T-helper 2 cell treated with Interferon-gamma antibody and Interleukin-4, amounts not matched to agents 5 μg/mL and 100 μg/mL, for 36 hours (primary cell): ENCODE measurements at regions not wholly inside any gene's neighbourhood (a gene's known extent, or its start where the extent isn't known, plus 50 kb on each side); places are given as distances from the start of the nearest gene placed in this dataset.
"Not testable (repeated sequence)": the region's sequence is repeated elsewhere in the genome, so short reads cannot be mapped to it uniquely, and the experiment has no call there.

Source experiments
- DNase-seq: peaks from one replicate; pipeline ENCODE4 v3.0.0; 2021; ENCODE audit warnings: low spot score
- H3K27ac Mint-ChIP-seq: one replicate; pipeline ENCODE4 v1.8.0; 2021; ENCODE audit warnings: mild to moderate bottlenecking, mixed read lengths
- H3K27me3 Mint-ChIP-seq: one replicate; pipeline ENCODE4 v1.8.0; 2021; ENCODE audit warnings: low read depth, mixed read lengths
- H3K36me3 Mint-ChIP-seq: one replicate; pipeline ENCODE4 v1.8.0; 2021; ENCODE audit warnings: low read depth, mixed read lengths
- H3K4me1 Mint-ChIP-seq: one replicate; pipeline ENCODE4 v1.8.0; 2021; ENCODE audit warnings: low read depth, mixed read lengths
- H3K4me3 Mint-ChIP-seq: one replicate; pipeline ENCODE4 v1.8.0; 2022; ENCODE audit warnings: mild to moderate bottlenecking, moderate library complexity, mixed read lengths
- H3K9me3 Mint-ChIP-seq: one replicate; pipeline ENCODE4 v1.8.0; 2021; ENCODE audit warnings: mixed read lengths

- no peak overlapping the region for H3K4me3 Mint-ChIP-seq
- H3K9me3 Mint-ChIP-seq, result peaks cover 47% of the 10 kb centered on the region
- no peak overlapping the region for H3K27ac Mint-ChIP-seq
- no peak for DNase-seq
- no peaks in the 10 kb centered on the region for H3K4me1 Mint-ChIP-seq
- no peaks in the 10 kb centered on the region for H3K36me3 Mint-ChIP-seq
- H3K27me3 Mint-ChIP-seq, result no peaks in the 10 kb centered on the region
Observed at GRCh38 chr6:61622601-61623000, 663.4 kb downstream of the KHDRBS2 start.

DNA sequence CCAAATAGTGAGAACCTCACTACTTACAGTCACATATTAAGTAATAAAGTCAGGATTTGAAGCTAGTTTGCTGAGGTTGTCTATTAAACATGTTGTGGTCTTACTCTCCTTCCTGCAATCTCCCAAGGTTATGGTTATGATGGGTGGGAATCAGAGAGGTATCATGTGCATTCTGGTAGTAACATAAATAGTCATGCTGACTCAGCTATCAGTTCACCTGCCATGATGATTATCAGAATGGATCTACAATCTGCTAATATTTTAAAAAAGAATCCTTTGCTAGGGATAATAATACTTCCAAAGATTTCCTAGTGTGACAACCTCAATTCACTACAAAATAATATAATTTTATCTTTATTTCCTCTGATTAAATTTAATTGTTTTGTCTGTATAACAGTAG, 671.9 kb downstream of the KHDRBS2 start:
- peaks cover 43% of the 10 kb centered on the region for H3K9me3 Mint-ChIP-seq
- H3K27me3 Mint-ChIP-seq, result no peaks in the 10 kb centered on the region
- DNase-seq, result no peak
- no peaks in the 10 kb centered on the region for H3K4me1 Mint-ChIP-seq
- H3K36me3 Mint-ChIP-seq, result no peaks in the 10 kb centered on the region
- H3K4me3 Mint-ChIP-seq, result no peak overlapping the region
- no peak overlapping the region for H3K27ac Mint-ChIP-seq

- DNase-seq, result no peak
- Mint-ChIP-seq H3K9me3 (peaks cover 65% of the 10 kb centered on the region), H3K4me1 (no peaks in the 10 kb centered on the region), H3K36me3 (no peaks in the 10 kb centered on the region), H3K27ac (no peak overlapping the region), H3K27me3 (no peaks in the 10 kb centered on the region), H3K4me3 (no peak overlapping the region)
Observed at GRCh38 chr6:61606500-61606899, 679.5 kb downstream of the KHDRBS2 start.

DNA sequence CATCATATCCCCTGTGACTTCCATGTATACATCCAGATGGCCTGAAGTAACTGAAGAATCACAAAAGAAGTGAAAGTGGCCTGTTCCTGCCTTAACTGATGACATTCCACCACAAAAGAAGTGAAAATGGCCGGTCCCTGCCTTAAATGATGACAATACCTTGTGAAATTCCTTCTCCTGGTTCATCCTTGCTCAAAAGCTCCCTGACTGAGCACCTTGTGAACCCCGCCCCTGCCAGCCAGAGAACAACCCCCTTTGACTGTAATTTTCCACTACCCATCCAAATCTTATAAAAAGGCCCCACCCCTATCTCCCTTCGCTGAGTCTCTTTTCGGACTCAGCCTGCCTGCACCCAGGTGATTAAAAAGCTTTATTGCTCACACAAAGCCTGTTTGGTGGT, 680.2 kb downstream of the KHDRBS2 start:
- peaks cover 65% of the 10 kb centered on the region for H3K9me3 Mint-ChIP-seq
- H3K4me3 Mint-ChIP-seq, H3K36me3 Mint-ChIP-seq, H3K4me1 Mint-ChIP-seq, H3K27me3 Mint-ChIP-seq, DNase-seq, H3K27ac Mint-ChIP-seq: not testable (repeated sequence)

GRCh38 chr6:61602171-61602570, 683.9 kb downstream of the KHDRBS2 start:
- not testable (repeated sequence) for H3K27ac Mint-ChIP-seq, H3K4me3 Mint-ChIP-seq, H3K4me1 Mint-ChIP-seq, H3K36me3 Mint-ChIP-seq, DNase-seq, H3K27me3 Mint-ChIP-seq
- peaks cover 80% of the 10 kb centered on the region for H3K9me3 Mint-ChIP-seq

GRCh38 chr6:61592238-61592637, 693.8 kb downstream of the KHDRBS2 start:
- H3K4me1 Mint-ChIP-seq, result no peaks in the 10 kb centered on the region
- H3K4me3 Mint-ChIP-seq, result no peak overlapping the region
- no peaks in the 10 kb centered on the region for H3K27me3 Mint-ChIP-seq
- peaks cover 32% of the 10 kb centered on the region for H3K9me3 Mint-ChIP-seq
- H3K27ac Mint-ChIP-seq, result no peak overlapping the region
- no peak for DNase-seq
- no peaks in the 10 kb centered on the region for H3K36me3 Mint-ChIP-seq

DNA sequence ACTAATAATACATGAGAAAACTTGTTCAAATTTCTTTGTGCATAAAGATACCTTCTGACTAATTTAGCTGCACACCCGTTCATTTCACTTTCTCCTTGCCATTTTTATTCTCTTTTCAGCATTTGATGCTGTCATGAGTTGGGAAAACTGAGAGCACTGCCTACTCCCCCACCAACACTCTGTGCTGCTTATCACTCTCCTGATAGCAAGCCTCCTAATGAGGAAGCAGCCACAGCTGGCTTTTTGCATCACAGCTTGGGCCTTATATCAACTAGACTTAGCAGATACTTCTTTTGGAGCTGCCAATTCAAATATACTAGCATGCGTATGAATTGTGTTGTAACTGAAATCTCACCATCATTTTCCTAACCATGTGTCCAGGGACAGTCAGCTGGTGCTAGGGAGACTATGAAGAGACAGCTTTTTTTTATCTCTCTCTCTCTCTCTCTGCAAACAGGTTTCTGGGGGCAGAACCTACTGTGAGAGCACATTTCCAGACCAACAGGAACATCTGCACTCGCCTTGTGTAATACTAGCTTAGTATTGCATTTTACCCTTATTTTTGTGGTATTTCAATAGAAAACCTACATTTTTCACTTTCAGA, 699.0 kb downstream of the KHDRBS2 start:
- Mint-ChIP-seq H3K9me3 (peaks cover 38% of the 10 kb centered on the region), H3K4me3 (no peak overlapping the region), H3K27ac (no peak overlapping the region), H3K4me1 (no peaks in the 10 kb centered on the region), H3K36me3 (no peaks in the 10 kb centered on the region), H3K27me3 (no peaks in the 10 kb centered on the region)
- no peak for DNase-seq

- no peak overlapping the region for H3K27ac Mint-ChIP-seq
- no peak overlapping the region for H3K4me3 Mint-ChIP-seq
- H3K36me3 Mint-ChIP-seq, result no peaks in the 10 kb centered on the region
- no peaks in the 10 kb centered on the region for H3K4me1 Mint-ChIP-seq
- H3K9me3 Mint-ChIP-seq, result peaks cover 40% of the 10 kb centered on the region
- DNase-seq, result no peak
- H3K27me3 Mint-ChIP-seq, result no peaks in the 10 kb centered on the region
Observed at GRCh38 chr6:61585504-61585903, 700.5 kb downstream of the KHDRBS2 start.

- H3K4me1 Mint-ChIP-seq, result no peaks in the 10 kb centered on the region
- H3K27ac Mint-ChIP-seq, result no peak overlapping the region
- H3K36me3 Mint-ChIP-seq, result no peaks in the 10 kb centered on the region
- H3K4me3 Mint-ChIP-seq, result no peak overlapping the region
- no peak for DNase-seq
- H3K27me3 Mint-ChIP-seq, result no peaks in the 10 kb centered on the region
- H3K9me3 Mint-ChIP-seq, result peaks cover 80% of the 10 kb centered on the region
Observed at GRCh38 chr6:61562098-61562497, 723.9 kb downstream of the KHDRBS2 start.

GRCh38 chr6:61558796-61559195, 727.2 kb downstream of the KHDRBS2 start:
- H3K9me3 Mint-ChIP-seq, result peaks cover 72% of the 10 kb centered on the region
- no peaks in the 10 kb centered on the region for H3K27me3 Mint-ChIP-seq
- no peaks in the 10 kb centered on the region for H3K4me1 Mint-ChIP-seq
- no peak for DNase-seq
- no peak overlapping the region for H3K27ac Mint-ChIP-seq
- no peak overlapping the region for H3K4me3 Mint-ChIP-seq
- no peaks in the 10 kb centered on the region for H3K36me3 Mint-ChIP-seq

DNA sequence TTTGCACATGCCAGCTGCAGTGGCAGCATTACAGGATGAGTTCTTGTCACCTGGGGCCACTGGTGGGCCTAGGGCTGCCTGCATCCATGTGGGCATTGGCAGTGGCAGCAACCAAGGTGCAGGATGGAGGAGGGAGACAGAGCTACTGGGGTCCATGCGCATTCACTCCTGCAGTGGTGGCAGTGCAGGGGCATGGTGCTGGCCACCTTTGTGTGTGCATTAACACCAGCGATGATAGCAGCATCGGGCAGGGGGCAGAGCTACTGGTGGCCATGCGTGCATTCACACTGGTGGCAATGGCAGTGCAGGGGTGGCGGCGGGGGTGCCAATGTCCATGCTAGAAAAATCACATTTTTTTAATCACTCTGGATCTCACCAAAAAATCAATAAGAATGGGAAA, 730.0 kb downstream of the KHDRBS2 start:
- Mint-ChIP-seq H3K4me1 (no peaks in the 10 kb centered on the region), H3K9me3 (peaks cover 80% of the 10 kb centered on the region), H3K27me3 (no peaks in the 10 kb centered on the region), H3K4me3 (no peak overlapping the region), H3K36me3 (no peaks in the 10 kb centered on the region), H3K27ac (no peak overlapping the region)
- DNase-seq, result no peak

DNA sequence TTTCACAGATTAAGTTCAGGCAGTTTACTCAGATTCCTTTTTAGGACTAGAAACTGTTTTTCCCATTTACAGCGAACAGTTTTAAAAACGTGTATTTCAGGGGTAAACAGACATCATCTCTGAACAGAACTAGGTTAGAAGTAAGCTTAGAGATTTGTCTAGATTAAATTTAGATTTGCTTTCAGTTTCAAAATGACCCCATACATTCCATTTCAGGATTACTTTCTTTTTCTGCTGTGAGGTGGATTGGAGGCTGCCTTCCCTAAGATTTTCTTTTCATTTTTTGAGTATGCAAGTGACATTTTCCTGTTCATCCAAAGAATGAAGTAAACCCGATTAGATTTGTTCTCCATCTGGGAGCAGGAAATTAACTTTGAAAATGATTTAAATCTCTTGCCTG, 747.2 kb downstream of the KHDRBS2 start:
- H3K27me3 Mint-ChIP-seq, result no peaks in the 10 kb centered on the region
- H3K36me3 Mint-ChIP-seq, result no peaks in the 10 kb centered on the region
- no peak overlapping the region for H3K27ac Mint-ChIP-seq
- no peak overlapping the region for H3K4me3 Mint-ChIP-seq
- H3K4me1 Mint-ChIP-seq, result no peaks in the 10 kb centered on the region
- no peak for DNase-seq
- H3K9me3 Mint-ChIP-seq, result peaks cover 72% of the 10 kb centered on the region

DNA sequence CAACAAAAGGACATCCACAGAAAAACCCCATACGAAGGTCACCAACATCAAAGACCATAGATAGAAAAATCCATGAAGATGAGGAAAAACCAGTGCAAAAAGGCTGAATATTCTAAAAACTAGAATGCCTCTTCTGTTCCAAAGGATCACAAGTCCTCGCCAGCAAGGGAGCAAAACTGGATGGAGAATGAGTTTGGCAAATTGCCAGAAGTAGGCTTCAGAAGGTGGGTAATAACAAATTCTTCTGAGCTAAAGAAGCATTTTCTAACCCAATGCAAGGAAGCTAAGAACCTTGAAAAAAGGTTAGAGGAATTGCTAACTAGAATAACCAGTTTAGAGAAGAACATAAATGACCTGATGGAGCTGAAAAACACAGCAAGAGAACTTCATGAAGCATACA, 753.3 kb downstream of the KHDRBS2 start:
- peaks cover 68% of the 10 kb centered on the region for H3K9me3 Mint-ChIP-seq
- not testable (repeated sequence) for DNase-seq, H3K27me3 Mint-ChIP-seq, H3K4me1 Mint-ChIP-seq, H3K36me3 Mint-ChIP-seq, H3K4me3 Mint-ChIP-seq, H3K27ac Mint-ChIP-seq
